WTC11 (cell line): ENCODE measurements at regions not wholly inside any gene's neighbourhood (a gene's known extent, or its start where the extent isn't known, plus 50 kb on each side); places are given as distances from the start of the nearest gene placed in this dataset.

ENCODE experiments used
- ATAC-seq: fragments of 200-7000 bp; cut with Tn5 transposase; 2 replicates; pipeline ENCODE4 v1.10.0; 2021; ENCODE audit warnings: mild to moderate bottlenecking, moderate library complexity
- CTCF ChIA-PET: fragments of 300-600 bp; sonication (Branson Sonifier 250); formaldehyde crosslinking; loops from one replicate; lab custom pipeline; 2021; ENCODE audit warnings: antibody characterized with exemption; lab: Charles Lee
- POLR2A ChIA-PET: fragments of 350-600 bp; sonication (Branson Sonifier 250); formaldehyde crosslinking; loops from one replicate; lab custom pipeline; 2021; ENCODE audit warnings: antibody characterized with exemption; lab: Charles Lee
- DNase-seq: peaks from one replicate; pipeline ENCODE4 v3.0.0; 2021; ENCODE audit warnings: low spot score
- H3K27ac Mint-ChIP-seq: 2 replicates; pipeline ENCODE4 v1.8.0; 2021; ENCODE audit warnings: mixed read lengths
- H3K27me3 Mint-ChIP-seq: 2 replicates; pipeline ENCODE4 v1.8.0; 2021; ENCODE audit warnings: low read depth, mild to moderate bottlenecking, moderate library complexity, mixed read lengths
- H3K36me3 Mint-ChIP-seq: 2 replicates; pipeline ENCODE4 v1.8.0; 2021; ENCODE audit warnings: mixed read lengths
- H3K4me1 Mint-ChIP-seq: 2 replicates; pipeline ENCODE4 v1.8.0; 2022; ENCODE audit warnings: mixed read lengths
- H3K4me3 Mint-ChIP-seq: 2 replicates; pipeline ENCODE4 v1.8.0; 2021; ENCODE audit warnings: mild to moderate bottlenecking, moderate library complexity, mixed read lengths
- H3K9me3 Mint-ChIP-seq: 2 replicates; pipeline ENCODE4 v1.8.0; 2021; ENCODE audit warnings: mixed read lengths
- CBFB ChIP-seq: sonication (generic); formaldehyde crosslinking; IDR thresholded peaks from 2 replicates; pipeline ENCODE4 v1.8.1; 2022; ENCODE audit warnings: mild to moderate bottlenecking, low read depth, missing genetic modification reagents
- ESRRA ChIP-seq: sonication (generic); formaldehyde crosslinking; IDR thresholded peaks from 2 replicates; pipeline ENCODE4 v1.8.1; 2022; ENCODE audit warnings: mild to moderate bottlenecking, missing genetic modification reagents, borderline replicate concordance
- KAT7 ChIP-seq: sonication (generic); formaldehyde crosslinking; IDR thresholded peaks from 2 replicates; pipeline ENCODE4 v1.8.1; 2023; ENCODE audit warnings: missing genetic modification reagents, mild to moderate bottlenecking, borderline replicate concordance
- NR1H2 ChIP-seq: sonication (generic); formaldehyde crosslinking; IDR thresholded peaks from 2 replicates; pipeline ENCODE4 v1.9.0; 2021; ENCODE audit warnings: mild to moderate bottlenecking, moderate library complexity, missing genetic modification reagents
- PRRX2 ChIP-seq: fragments of 250-450 bp; sonication (Bioruptor Pico); IDR thresholded peaks from 2 replicates; pipeline ENCODE4 v1.8.0; 2021; ENCODE audit warnings: mild to moderate bottlenecking
- SMAD3 ChIP-seq: sonication (generic); formaldehyde crosslinking; IDR thresholded peaks from 2 replicates; pipeline ENCODE4 v1.8.0; 2022; ENCODE audit warnings: missing genetic modification reagents, mild to moderate bottlenecking, borderline replicate concordance
- SP1 ChIP-seq: sonication (generic); formaldehyde crosslinking; conservative IDR thresholded peaks from 2 replicates; pipeline ENCODE4 v1.8.1; 2022; ENCODE audit warnings: missing genetic modification reagents
- ZNF121 ChIP-seq: sonication (generic); formaldehyde crosslinking; IDR thresholded peaks from 2 replicates; pipeline ENCODE4 v1.8.0; 2023; ENCODE audit warnings: missing genetic modification reagents
- ZNF232 ChIP-seq: sonication (generic); formaldehyde crosslinking; IDR thresholded peaks from 2 replicates; pipeline ENCODE4 v1.8.0; 2022; ENCODE audit warnings: mild to moderate bottlenecking, missing genetic modification reagents
- ZNF396 ChIP-seq: fragments of 250-450 bp; sonication (Bioruptor Pico); IDR thresholded peaks from 2 replicates; pipeline ENCODE4 v1.8.0; 2021; ENCODE audit warnings: mild to moderate bottlenecking, moderate library complexity, borderline replicate concordance
- TF ChIP-seq, protein P1 (sequence below): fragments of 250-450 bp; sonication (Bioruptor Pico); IDR thresholded peaks from 2 replicates; pipeline ENCODE4 v1.8.0; 2021; ENCODE audit warnings: mild to moderate bottlenecking
- TF ChIP-seq, protein P2 (sequence below): sonication (generic); formaldehyde crosslinking; IDR thresholded peaks from 2 replicates; pipeline ENCODE4 v1.8.1; 2022; ENCODE audit warnings: low read depth, missing genetic modification reagents, borderline replicate concordance
- TF ChIP-seq, protein P3 (sequence below): fragments of 250-450 bp; sonication (Bioruptor Pico); IDR thresholded peaks from 2 replicates; pipeline ENCODE4 v1.9.0; 2021; ENCODE audit warnings: moderate library complexity, mild to moderate bottlenecking, inconsistent platforms, borderline replicate concordance
- TF ChIP-seq, protein P4 (sequence below): fragments of 250-450 bp; sonication (Bioruptor Pico); IDR thresholded peaks from 2 replicates; pipeline ENCODE4 v1.9.0; 2021; ENCODE audit warnings: mild to moderate bottlenecking
- TF ChIP-seq, protein P5 (sequence below): sonication (generic); formaldehyde crosslinking; IDR thresholded peaks from 2 replicates; pipeline ENCODE4 v1.8.1; 2022; ENCODE audit warnings: mild to moderate bottlenecking, moderate library complexity, missing genetic modification reagents
- TF ChIP-seq, protein P6 (sequence below): sonication (generic); formaldehyde crosslinking; IDR thresholded peaks from 2 replicates; pipeline ENCODE4 v1.8.0; 2023; ENCODE audit warnings: missing genetic modification reagents
- TF ChIP-seq, protein P7 (sequence below): sonication (generic); formaldehyde crosslinking; IDR thresholded peaks from 2 replicates; pipeline ENCODE4 v1.8.0; 2022; ENCODE audit warnings: mild to moderate bottlenecking, missing genetic modification reagents
- TF ChIP-seq, protein P8 (sequence below): fragments of 250-450 bp; sonication (Bioruptor Pico); IDR thresholded peaks from 2 replicates; pipeline ENCODE4 v1.9.0; 2021; ENCODE audit warnings: mild to moderate bottlenecking, borderline replicate concordance

DNA sequence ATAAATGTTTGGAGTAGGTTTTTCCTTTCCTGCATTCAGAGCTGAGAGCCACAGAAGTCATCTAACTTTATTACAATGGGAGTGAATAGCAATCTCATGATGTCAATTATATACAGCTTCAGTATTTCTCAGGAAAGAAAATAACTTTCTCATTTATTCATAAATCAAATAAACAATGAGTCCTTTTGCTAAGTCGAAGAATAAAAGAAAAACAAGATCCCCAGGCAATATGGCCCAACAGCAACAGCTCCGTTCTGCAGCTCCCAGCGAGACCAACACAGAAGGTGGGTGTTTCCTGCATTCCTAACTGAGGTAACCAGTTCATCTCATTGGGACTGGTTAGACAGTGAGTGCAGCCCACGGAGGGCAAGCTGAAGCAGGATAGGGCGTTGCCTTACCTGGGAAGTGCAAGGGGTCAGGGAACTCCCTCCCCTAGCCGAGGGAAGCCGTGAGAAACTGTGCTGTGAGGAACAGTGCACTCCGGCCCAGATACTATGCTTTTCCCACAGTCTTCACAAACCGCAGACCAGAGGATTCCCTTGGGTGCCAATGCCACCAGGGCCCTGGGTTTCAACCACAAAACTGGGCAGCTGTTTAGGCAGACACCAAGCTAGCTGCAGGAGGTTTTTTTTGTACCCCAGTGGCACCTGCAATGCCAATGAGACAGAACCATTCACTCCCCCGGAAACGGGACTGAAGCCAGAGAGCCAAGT, 128.2 kb downstream of the SLITRK1 start:
- ATAC-seq (no peak), DNase-seq (no peak)
- TF ChIP-seq ZNF396 (no peak), SMAD3 (CRISPR knock-in tag) (no peak), SP1 (CRISPR knock-in tag) (no peak), NR1H2 (CRISPR knock-in tag) (no peak), ZNF232 (no peak), KAT7 (no peak), PRRX2 (no peak), ZNF121 (CRISPR knock-in tag) (no peak), ESRRA (no peak)
- TF ChIP-seq, protein P1, sequence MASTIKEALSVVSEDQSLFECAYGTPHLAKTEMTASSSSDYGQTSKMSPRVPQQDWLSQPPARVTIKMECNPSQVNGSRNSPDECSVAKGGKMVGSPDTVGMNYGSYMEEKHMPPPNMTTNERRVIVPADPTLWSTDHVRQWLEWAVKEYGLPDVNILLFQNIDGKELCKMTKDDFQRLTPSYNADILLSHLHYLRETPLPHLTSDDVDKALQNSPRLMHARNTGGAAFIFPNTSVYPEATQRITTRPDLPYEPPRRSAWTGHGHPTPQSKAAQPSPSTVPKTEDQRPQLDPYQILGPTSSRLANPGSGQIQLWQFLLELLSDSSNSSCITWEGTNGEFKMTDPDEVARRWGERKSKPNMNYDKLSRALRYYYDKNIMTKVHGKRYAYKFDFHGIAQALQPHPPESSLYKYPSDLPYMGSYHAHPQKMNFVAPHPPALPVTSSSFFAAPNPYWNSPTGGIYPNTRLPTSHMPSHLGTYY (CRISPR knock-in tag), result no peak
- TF ChIP-seq, protein P2, sequence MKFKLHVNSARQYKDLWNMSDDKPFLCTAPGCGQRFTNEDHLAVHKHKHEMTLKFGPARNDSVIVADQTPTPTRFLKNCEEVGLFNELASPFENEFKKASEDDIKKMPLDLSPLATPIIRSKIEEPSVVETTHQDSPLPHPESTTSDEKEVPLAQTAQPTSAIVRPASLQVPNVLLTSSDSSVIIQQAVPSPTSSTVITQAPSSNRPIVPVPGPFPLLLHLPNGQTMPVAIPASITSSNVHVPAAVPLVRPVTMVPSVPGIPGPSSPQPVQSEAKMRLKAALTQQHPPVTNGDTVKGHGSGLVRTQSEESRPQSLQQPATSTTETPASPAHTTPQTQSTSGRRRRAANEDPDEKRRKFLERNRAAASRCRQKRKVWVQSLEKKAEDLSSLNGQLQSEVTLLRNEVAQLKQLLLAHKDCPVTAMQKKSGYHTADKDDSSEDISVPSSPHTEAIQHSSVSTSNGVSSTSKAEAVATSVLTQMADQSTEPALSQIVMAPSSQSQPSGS (CRISPR knock-in tag), result no peak
- TF ChIP-seq, protein P3, sequence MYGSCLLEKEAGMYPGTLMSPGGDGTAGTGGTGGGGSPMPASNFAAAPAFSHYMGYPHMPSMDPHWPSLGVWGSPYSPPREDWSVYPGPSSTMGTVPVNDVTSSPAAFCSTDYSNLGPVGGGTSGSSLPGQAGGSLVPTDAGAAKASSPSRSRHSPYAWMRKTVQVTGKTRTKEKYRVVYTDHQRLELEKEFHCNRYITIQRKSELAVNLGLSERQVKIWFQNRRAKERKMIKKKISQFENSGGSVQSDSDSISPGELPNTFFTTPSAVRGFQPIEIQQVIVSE (CRISPR knock-in tag), result no peak
- TF ChIP-seq, protein P4, sequence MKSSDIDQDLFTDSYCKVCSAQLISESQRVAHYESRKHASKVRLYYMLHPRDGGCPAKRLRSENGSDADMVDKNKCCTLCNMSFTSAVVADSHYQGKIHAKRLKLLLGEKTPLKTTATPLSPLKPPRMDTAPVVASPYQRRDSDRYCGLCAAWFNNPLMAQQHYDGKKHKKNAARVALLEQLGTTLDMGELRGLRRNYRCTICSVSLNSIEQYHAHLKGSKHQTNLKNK (CRISPR knock-in tag), result no peak
- TF ChIP-seq, protein P5, sequence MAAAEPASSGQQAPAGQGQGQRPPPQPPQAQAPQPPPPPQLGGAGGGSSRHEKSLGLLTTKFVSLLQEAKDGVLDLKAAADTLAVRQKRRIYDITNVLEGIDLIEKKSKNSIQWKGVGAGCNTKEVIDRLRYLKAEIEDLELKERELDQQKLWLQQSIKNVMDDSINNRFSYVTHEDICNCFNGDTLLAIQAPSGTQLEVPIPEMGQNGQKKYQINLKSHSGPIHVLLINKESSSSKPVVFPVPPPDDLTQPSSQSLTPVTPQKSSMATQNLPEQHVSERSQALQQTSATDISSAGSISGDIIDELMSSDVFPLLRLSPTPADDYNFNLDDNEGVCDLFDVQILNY, result no peak
- no peaks in the 10 kb centered on the region for H3K4me1 Mint-ChIP-seq
- peaks cover 14% of the 10 kb centered on the region for H3K9me3 Mint-ChIP-seq
- CTCF ChIA-PET, result no interaction called here
- no peak overlapping the region for H3K4me3 Mint-ChIP-seq
- POLR2A ChIA-PET, result no interaction called here
- no peak overlapping the region for H3K27ac Mint-ChIP-seq
- H3K27me3 Mint-ChIP-seq, result no peaks in the 10 kb centered on the region
- H3K36me3 Mint-ChIP-seq, result peaks cover 2% of the 10 kb centered on the region; the same call in 1 of the 2 replicates

DNA sequence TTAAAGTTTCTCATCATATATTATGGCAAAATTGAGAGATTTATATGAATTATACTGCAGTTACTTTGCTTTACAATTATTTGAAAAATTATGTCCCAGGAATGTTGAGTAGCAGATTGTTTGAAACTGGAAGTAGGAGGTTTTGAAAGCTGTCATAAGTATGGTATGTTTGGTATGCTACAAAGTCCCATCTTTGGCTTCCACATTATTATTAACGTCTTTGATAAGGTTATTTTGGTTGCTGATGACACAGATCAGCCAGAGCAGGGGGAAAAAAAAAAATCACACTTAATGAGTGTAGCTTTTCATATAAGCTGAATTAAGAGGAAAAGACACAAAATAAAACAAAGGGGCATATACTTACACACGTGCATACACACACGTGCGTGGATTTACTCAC, 130.1 kb downstream of the SLITRK1 start:
- no peak for ATAC-seq
- POLR2A ChIA-PET, result no interaction called here
- Mint-ChIP-seq H3K27ac (no peak overlapping the region), H3K4me1 (no peaks in the 10 kb centered on the region), H3K9me3 (peaks cover 17% of the 10 kb centered on the region), H3K36me3 (peaks cover 2% of the 10 kb centered on the region; the same call in 1 of the 2 replicates), H3K4me3 (no peak overlapping the region), H3K27me3 (no peaks in the 10 kb centered on the region)
- no peak for DNase-seq
- TF ChIP-seq, protein P6, sequence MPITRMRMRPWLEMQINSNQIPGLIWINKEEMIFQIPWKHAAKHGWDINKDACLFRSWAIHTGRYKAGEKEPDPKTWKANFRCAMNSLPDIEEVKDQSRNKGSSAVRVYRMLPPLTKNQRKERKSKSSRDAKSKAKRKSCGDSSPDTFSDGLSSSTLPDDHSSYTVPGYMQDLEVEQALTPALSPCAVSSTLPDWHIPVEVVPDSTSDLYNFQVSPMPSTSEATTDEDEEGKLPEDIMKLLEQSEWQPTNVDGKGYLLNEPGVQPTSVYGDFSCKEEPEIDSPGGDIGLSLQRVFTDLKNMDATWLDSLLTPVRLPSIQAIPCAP (CRISPR knock-in tag), result no peak
- CTCF ChIA-PET, result no interaction called here

DNA sequence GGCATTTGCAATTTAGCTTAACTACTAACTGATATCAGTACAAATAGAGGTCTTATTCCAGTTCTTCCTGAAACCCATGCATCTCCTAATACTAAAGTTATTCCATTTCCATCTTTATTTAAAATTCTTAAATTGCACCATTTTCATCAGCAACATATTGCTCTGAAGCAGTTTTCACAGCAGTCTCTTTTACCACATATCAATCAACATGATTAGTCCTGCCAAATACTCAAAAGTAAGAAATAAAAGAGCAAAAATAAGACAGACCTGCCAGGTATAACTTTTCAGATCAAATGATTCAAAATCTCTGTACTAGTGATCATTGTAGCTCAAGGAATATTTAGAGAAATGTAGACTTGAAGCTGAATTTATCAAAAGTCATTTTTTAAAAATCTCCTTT, 141.7 kb downstream of the SLITRK1 start:
- no peaks in the 10 kb centered on the region for H3K9me3 Mint-ChIP-seq
- no peaks in the 10 kb centered on the region for H3K4me1 Mint-ChIP-seq
- no peak overlapping the region for H3K27ac Mint-ChIP-seq
- no peak for DNase-seq
- no peaks in the 10 kb centered on the region for H3K27me3 Mint-ChIP-seq
- no peak for ATAC-seq
- ChIA-PET POLR2A (no interaction called here), CTCF (no interaction called here)
- no peak overlapping the region for H3K4me3 Mint-ChIP-seq
- no peaks in the 10 kb centered on the region for H3K36me3 Mint-ChIP-seq
- TF ChIP-seq, protein P7, sequence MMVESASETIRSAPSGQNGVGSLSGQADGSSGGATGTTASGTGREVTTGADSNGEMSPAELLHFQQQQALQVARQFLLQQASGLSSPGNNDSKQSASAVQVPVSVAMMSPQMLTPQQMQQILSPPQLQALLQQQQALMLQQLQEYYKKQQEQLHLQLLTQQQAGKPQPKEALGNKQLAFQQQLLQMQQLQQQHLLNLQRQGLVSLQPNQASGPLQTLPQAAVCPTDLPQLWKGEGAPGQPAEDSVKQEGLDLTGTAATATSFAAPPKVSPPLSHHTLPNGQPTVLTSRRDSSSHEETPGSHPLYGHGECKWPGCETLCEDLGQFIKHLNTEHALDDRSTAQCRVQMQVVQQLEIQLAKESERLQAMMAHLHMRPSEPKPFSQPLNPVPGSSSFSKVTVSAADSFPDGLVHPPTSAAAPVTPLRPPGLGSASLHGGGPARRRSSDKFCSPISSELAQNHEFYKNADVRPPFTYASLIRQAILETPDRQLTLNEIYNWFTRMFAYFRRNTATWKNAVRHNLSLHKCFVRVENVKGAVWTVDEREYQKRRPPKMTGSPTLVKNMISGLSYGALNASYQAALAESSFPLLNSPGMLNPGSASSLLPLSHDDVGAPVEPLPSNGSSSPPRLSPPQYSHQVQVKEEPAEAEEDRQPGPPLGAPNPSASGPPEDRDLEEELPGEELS (CRISPR knock-in tag), result no peak
- no peak for TF ChIP-seq CBFB (CRISPR knock-in tag)
- TF ChIP-seq, protein P8, sequence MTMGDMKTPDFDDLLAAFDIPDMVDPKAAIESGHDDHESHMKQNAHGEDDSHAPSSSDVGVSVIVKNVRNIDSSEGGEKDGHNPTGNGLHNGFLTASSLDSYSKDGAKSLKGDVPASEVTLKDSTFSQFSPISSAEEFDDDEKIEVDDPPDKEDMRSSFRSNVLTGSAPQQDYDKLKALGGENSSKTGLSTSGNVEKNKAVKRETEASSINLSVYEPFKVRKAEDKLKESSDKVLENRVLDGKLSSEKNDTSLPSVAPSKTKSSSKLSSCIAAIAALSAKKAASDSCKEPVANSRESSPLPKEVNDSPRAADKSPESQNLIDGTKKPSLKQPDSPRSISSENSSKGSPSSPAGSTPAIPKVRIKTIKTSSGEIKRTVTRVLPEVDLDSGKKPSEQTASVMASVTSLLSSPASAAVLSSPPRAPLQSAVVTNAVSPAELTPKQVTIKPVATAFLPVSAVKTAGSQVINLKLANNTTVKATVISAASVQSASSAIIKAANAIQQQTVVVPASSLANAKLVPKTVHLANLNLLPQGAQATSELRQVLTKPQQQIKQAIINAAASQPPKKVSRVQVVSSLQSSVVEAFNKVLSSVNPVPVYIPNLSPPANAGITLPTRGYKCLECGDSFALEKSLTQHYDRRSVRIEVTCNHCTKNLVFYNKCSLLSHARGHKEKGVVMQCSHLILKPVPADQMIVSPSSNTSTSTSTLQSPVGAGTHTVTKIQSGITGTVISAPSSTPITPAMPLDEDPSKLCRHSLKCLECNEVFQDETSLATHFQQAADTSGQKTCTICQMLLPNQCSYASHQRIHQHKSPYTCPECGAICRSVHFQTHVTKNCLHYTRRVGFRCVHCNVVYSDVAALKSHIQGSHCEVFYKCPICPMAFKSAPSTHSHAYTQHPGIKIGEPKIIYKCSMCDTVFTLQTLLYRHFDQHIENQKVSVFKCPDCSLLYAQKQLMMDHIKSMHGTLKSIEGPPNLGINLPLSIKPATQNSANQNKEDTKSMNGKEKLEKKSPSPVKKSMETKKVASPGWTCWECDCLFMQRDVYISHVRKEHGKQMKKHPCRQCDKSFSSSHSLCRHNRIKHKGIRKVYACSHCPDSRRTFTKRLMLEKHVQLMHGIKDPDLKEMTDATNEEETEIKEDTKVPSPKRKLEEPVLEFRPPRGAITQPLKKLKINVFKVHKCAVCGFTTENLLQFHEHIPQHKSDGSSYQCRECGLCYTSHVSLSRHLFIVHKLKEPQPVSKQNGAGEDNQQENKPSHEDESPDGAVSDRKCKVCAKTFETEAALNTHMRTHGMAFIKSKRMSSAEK, result no peak
- TF ChIP-seq, protein P6 (CRISPR knock-in tag), result no peak
- TF ChIP-seq SMAD3 (CRISPR knock-in tag), result no peak
